SJCRH30 (cell line): ENCODE measurements at regions not wholly inside any gene's neighbourhood (a gene's known extent, or its start where the extent isn't known, plus 50 kb on each side); places are given as distances from the start of the nearest gene placed in this dataset.

Experiments
- DNase-seq, 2 experiments: peaks; one replicate each; pipeline ENCODE4 v3.0.0-alpha.2; 2015 to 2020
- H3K27ac ChIP-seq: fragments of 250-450 bp; sonication (Bioruptor Pico); 2 replicates; pipeline ENCODE4 v1.5.1; 2020; ENCODE audit warnings: mild to moderate bottlenecking, moderate library complexity
- H3K27me3 ChIP-seq: fragments of 250-450 bp; sonication (Bioruptor Pico); 2 replicates; pipeline ENCODE4 v1.5.1; 2020; ENCODE audit warnings: mild to moderate bottlenecking, moderate library complexity
- H3K36me3 ChIP-seq: fragments of 250-450 bp; sonication (Bioruptor Pico); 2 replicates; pipeline ENCODE4 v1.5.1; 2020; ENCODE audit warnings: mild to moderate bottlenecking, moderate library complexity
- H3K4me1 ChIP-seq: fragments of 250-450 bp; sonication (Bioruptor Pico); 2 replicates; pipeline ENCODE4 v1.5.1; 2020; ENCODE audit warnings: mild to moderate bottlenecking, moderate library complexity
- H3K4me3 ChIP-seq: fragments of 250-450 bp; sonication (Bioruptor Pico); 2 replicates; pipeline ENCODE4 v1.5.1; 2020; ENCODE audit warnings: mild to moderate bottlenecking, moderate library complexity
- H3K9me3 ChIP-seq: fragments of 250-450 bp; sonication (Bioruptor Pico); replicated peaks from 2 replicates; pipeline ENCODE4 v1.5.1; 2020; ENCODE audit warnings: mild to moderate bottlenecking, moderate library complexity

- Histone ChIP-seq H3K27ac (no peak overlapping the region), H3K4me1 (no peaks in the 10 kb centered on the region), H3K9me3 (no peaks in the 10 kb centered on the region), H3K27me3 (no peaks in the 10 kb centered on the region), H3K4me3 (no peak overlapping the region), H3K36me3 (no peaks in the 10 kb centered on the region)
- DNase-seq = no peak
Measured at GRCh38 chr16:51312363-51313150, 161.5 kb upstream of the SALL1 start.

DNA sequence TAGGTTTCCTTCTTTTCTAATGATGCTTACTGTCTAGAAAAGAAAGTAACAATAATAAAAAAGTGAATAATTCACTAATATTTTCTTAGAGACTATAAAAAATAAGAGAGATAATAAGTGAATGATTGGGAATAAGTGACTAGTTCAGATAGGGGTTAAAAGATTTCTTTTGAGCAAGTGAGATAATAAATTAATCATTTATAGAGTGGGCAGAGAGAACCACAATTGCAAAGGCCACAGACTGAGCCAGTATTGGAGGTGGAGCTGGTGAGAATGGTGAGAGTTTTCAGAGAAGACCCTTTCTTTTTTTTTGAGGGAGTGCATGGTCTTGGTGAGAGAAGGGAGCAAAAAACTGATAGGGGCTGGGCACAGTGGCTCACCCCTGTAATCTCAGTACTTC lies 159.1 kb upstream of the SALL1 start:
- Histone ChIP-seq H3K4me3 (no peak overlapping the region), H3K4me1 (no peaks in the 10 kb centered on the region)
- no peak for DNase-seq

DNA sequence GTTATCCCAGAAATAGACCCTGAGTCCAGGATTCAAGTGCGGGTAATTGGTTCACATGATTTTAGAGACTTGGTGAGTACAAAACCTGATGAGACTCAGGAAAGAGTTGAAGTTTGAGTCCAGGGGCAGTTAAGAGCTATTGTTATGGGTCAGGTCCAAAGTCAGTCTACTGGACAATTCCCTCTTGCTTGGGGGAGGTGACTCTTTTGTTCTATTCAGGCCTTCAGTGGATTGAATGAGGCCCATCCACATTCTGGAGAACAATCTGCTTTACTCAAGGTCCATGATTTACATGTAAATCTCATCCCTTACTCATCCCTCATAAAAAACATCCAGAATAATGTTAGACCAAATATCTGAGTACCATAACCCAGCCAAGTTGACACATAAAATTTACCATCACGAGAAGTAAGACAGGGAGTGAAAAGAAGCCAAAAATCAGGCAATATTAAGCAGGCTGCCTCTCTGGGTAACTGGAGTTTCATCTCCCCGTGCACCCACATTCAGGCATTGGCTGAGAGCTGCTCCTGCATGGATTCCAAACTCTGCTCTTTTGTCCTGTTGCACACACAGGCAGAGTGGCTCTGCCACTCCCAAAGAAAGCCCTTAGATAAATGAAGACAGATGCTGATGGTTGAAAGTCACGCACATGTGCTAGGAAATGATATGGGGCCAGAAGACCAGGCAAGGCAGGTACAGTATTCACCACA lies 156.0 kb upstream of the SALL1 start:
- Histone ChIP-seq H3K36me3 (no peaks in the 10 kb centered on the region), H3K27ac (no peak overlapping the region), H3K4me3 (no peak overlapping the region), H3K27me3 (no peaks in the 10 kb centered on the region), H3K4me1 (no peaks in the 10 kb centered on the region), H3K9me3 (no peaks in the 10 kb centered on the region)
- DNase-seq = no peak

More for the DNA sequence above, 159.1 kb upstream of the SALL1 start:
- H3K9me3 ChIP-seq = no peaks in the 10 kb centered on the region
- H3K36me3 ChIP-seq = no peaks in the 10 kb centered on the region
- H3K27ac ChIP-seq = no peak overlapping the region
- H3K27me3 ChIP-seq = no peaks in the 10 kb centered on the region

DNA sequence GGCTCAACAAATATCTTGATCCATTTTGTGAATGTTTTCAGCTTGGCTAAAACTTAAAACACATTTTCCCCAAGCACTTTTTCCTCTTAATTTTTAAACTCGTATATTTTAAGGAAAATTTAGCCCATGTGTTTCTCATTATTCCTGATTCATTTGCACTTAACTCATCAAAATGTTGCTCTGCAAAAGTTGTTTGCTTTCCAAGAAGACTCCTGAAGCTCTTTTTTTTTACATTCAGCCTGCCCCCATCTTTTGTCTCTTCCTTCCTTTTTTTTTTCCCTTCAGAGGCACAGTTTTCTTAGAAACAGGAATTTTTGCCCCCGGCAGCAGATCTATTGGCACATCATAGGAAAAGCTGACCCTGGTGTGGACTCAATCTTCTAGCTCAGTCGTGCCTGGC lies 155.0 kb upstream of the SALL1 start:
- Histone ChIP-seq H3K36me3 (no peaks in the 10 kb centered on the region), H3K4me1 (no peaks in the 10 kb centered on the region)

GRCh38 chr16:51305337-51305736 lies 154.3 kb upstream of the SALL1 start:
- no peaks in the 10 kb centered on the region for H3K27me3 ChIP-seq
- no peaks in the 10 kb centered on the region for H3K9me3 ChIP-seq
- H3K27ac ChIP-seq = no peak overlapping the region
- no peak for DNase-seq
- no peaks in the 10 kb centered on the region for H3K4me1 ChIP-seq
- no peaks in the 10 kb centered on the region for H3K36me3 ChIP-seq
- H3K4me3 ChIP-seq = no peak overlapping the region

More for the DNA sequence above, 155.0 kb upstream of the SALL1 start:
- DNase-seq = no peak
- Histone ChIP-seq H3K27me3 (no peaks in the 10 kb centered on the region), H3K9me3 (no peaks in the 10 kb centered on the region), H3K27ac (no peak overlapping the region), H3K4me3 (no peak overlapping the region)

GRCh38 chr16:51302042-51302441 lies 151.0 kb upstream of the SALL1 start:
- Histone ChIP-seq H3K27me3 (no peaks in the 10 kb centered on the region), H3K27ac (no peak overlapping the region), H3K9me3 (no peaks in the 10 kb centered on the region), H3K4me3 (no peak overlapping the region), H3K36me3 (no peaks in the 10 kb centered on the region), H3K4me1 (no peaks in the 10 kb centered on the region)
- no peak for DNase-seq

DNA sequence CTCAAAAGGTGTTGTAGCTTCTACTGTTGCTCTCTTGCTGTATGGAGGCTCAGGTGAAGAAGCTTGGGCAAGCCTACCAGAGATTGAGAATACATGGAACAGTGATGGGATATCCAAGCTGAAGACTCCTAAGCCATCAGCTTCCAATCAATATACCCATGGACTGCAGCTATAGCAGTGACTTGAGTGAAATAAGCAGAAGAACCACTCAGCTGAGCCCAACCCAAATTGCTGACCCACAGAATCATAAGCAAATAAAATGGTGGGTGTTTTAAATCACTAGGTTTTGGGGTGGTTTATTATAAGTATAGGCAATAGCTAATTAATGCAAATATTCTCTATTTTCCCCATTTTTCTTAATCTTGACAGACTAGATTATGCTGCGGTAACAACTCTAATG lies 147.7 kb upstream of the SALL1 start:
- Histone ChIP-seq H3K36me3 (no peaks in the 10 kb centered on the region), H3K4me3 (no peak overlapping the region), H3K27ac (no peak overlapping the region), H3K9me3 (no peaks in the 10 kb centered on the region), H3K27me3 (no peaks in the 10 kb centered on the region), H3K4me1 (no peaks in the 10 kb centered on the region)
- no peak for DNase-seq

DNA sequence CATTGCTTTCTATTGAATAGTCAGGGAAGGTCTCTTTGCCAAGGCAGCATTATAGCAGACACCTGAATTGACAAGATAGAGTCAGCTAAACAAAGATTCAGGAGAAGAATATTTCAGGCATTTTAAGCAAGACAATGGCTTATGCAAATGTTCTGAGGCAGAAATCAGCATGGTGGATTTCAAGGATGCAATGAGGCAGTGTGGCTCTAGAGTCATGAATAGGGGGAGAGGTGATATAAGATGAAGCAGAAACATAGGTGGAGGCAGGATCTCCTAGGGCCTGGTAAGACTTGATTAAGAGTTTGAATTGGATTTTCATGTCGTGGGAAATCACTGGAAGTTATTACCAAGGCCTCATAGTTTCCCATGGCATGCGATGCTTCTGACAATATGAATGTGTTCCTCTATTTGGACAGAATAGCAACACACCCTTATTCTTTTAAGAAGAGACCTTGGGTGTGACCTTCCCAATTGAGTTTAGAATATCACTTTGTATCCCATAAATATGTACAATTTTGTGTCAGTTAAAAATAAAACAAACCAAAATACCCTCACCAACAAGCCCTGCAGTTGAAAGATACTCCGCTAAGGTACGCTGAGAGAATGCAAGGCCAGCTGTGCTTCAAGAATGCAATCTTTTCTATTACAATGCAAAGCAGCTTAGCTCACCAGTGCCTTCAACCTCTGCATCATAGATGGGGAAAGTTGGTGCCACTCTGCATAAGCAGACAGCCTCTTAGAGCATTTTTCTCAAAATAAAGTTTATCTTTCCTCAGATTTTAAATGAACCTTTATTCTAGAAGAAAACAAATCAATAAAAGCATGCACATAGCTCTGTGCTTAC lies 139.6 kb upstream of the SALL1 start:
- Histone ChIP-seq H3K27me3 (no peaks in the 10 kb centered on the region; the same call in 1 of the 2 replicates), H3K4me3 (no peak overlapping the region), H3K4me1 (no peaks in the 10 kb centered on the region), H3K9me3 (no peaks in the 10 kb centered on the region), H3K36me3 (no peaks in the 10 kb centered on the region), H3K27ac (no peak overlapping the region)
- no peak for DNase-seq

DNA sequence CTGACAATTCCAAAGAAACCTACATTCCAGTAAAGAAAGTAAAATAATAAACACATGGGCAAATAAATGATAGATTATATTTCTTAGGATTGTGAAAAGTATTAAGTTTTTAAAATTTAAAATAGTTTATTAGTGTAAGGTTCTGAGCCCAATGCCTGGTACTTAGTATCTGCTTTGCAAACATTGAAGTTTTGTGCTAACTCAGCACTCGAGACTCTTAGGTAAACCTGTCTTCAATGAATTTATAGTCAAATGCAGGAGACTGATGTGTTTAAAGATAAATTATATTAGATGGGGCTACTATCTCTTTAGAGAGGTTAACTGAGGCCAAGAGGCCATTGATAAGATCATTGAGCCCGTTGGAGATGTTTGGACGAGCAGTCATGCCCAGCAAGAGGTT lies 138.3 kb upstream of the SALL1 start:
- Histone ChIP-seq H3K27me3 (no peaks in the 10 kb centered on the region; the same call in 1 of the 2 replicates), H3K4me1 (no peaks in the 10 kb centered on the region), H3K4me3 (no peak overlapping the region), H3K9me3 (no peaks in the 10 kb centered on the region), H3K27ac (no peak overlapping the region), H3K36me3 (no peaks in the 10 kb centered on the region)
- no peak for DNase-seq

DNA sequence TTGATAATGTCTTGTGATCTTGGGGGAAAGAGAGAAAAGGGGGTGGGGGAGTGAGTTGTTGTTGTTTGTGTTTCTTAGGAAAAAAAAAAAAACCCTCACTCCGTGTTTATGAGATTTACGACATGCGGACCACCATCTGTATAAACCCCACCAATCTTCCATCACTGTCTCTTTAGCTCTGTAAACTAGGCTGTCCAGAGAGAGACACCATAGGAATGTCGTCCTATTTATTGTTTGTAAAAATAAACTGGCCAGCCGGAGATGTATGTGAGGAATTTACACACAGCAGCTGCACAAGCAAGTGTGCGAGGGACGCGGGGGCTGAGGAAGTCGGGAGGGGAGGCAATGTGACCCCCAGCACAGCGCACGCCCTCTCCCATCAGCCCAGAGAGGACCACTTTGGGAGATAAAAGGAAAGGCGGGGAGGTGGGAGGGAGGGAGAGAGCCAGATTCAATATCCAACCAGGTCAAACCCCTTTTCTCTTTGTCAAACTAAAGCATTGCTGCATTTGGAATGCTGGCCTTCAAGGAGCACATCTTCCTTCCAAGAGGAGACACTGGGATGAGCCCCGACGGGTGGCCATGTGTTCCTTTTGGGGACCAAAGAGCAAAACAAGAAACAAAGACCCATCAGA lies 136.2 kb upstream of the SALL1 start:
- Histone ChIP-seq H3K36me3 (no peaks in the 10 kb centered on the region), H3K27me3 (no peaks in the 10 kb centered on the region; the same call in 1 of the 2 replicates), H3K9me3 (no peaks in the 10 kb centered on the region), H3K4me3 (no peak overlapping the region), H3K4me1 (no peaks in the 10 kb centered on the region), H3K27ac (no peak overlapping the region)
- no peak for DNase-seq

DNA sequence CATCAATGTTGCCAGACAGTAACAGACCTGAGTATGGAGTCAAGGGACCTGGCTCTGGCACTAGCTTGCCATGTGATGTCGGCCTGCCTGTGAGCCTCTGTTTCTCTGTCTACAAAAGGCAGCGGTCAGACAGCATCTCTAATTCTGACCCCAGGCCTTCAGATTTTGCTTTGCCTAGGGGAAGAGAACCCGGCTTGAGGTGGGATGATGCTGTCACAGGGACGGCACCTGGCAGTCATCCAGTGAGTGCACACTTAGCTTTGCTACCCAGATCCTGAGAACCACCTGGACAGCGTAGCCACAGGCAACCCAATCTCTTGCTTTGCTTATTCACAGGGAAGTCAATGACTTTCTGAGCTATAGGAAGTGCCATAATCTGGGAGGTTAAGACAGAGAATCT lies 135.2 kb upstream of the SALL1 start:
- H3K4me3 ChIP-seq = no peak overlapping the region
- DNase-seq = no peak
- H3K27ac ChIP-seq = no peak overlapping the region

GRCh38 chr16:51276336-51276735 lies 125.3 kb upstream of the SALL1 start:
- H3K4me1 ChIP-seq = no peaks in the 10 kb centered on the region
- no peaks in the 10 kb centered on the region for H3K36me3 ChIP-seq
- H3K27me3 ChIP-seq = no peaks in the 10 kb centered on the region
- no peak overlapping the region for H3K4me3 ChIP-seq
- DNase-seq = no peak
- H3K27ac ChIP-seq = no peak overlapping the region
- H3K9me3 ChIP-seq = no peaks in the 10 kb centered on the region

More for the DNA sequence above, 135.2 kb upstream of the SALL1 start:
- H3K36me3 ChIP-seq = no peaks in the 10 kb centered on the region
- H3K27me3 ChIP-seq = no peaks in the 10 kb centered on the region; the same call in 1 of the 2 replicates
- H3K9me3 ChIP-seq = no peaks in the 10 kb centered on the region
- no peaks in the 10 kb centered on the region for H3K4me1 ChIP-seq

GRCh38 chr16:51272420-51272819 lies 121.3 kb upstream of the SALL1 start:
- H3K4me1 ChIP-seq = no peaks in the 10 kb centered on the region
- no peak overlapping the region for H3K27ac ChIP-seq
- H3K36me3 ChIP-seq = no peaks in the 10 kb centered on the region
- no peaks in the 10 kb centered on the region for H3K9me3 ChIP-seq
- H3K4me3 ChIP-seq = no peak overlapping the region
- no peak for DNase-seq
- H3K27me3 ChIP-seq = no peaks in the 10 kb centered on the region

GRCh38 chr16:51271156-51271701 lies 120.2 kb upstream of the SALL1 start:
- no peak for DNase-seq

More at GRCh38 chr16:51271156-51271701, 120.2 kb upstream of the SALL1 start:
- Histone ChIP-seq H3K4me3 (no peak overlapping the region), H3K4me1 (no peaks in the 10 kb centered on the region), H3K27me3 (no peaks in the 10 kb centered on the region), H3K36me3 (no peaks in the 10 kb centered on the region), H3K27ac (no peak overlapping the region), H3K9me3 (no peaks in the 10 kb centered on the region)
